ENCODE measurements at regions not wholly inside any gene's neighbourhood (a gene's known extent, or its start where the extent isn't known, plus 50 kb on each side); places are given as distances from the start of the nearest gene placed in this dataset.

- TF ChIP-seq CTCF (IDR thresholded peaks at IDR 0.05; ENCODE audit: extremely low read depth in 1 of 2, insufficient read depth in 1 of 2, low read depth in 1 of 2, low read length in 2 of 2) = no peak
- TF ChIP-seq POLR2A (IDR thresholded peaks at IDR 0.05; ENCODE audit: low read depth, low read length) = no peak
- TF ChIP-seq MAX (IDR thresholded peaks at IDR 0.05; ENCODE audit: insufficient read depth, insufficient read length) = no peak
Observed at GRCh38 chr6:4274382-4275082, 139.2 kb upstream of the ECI2 start.
